GM18498 (cell line): ENCODE measurements at regions not wholly inside any gene's neighbourhood (a gene's known extent, or its start where the extent isn't known, plus 50 kb on each side); places are given as distances from the start of the nearest gene placed in this dataset.
"Not testable (repeated sequence)": the region's sequence is repeated elsewhere in the genome, so short reads cannot be mapped to it uniquely, and the experiment has no call there.

Experiments used
- ATAC-seq: cut with Tn5 transposase; IDR thresholded peaks from one replicate; pipeline ENCODE4 v1.9.1; 2021; ENCODE audit warnings: mild to moderate bottlenecking, moderate library complexity; ENCODE audit not compliant: unreplicated experiment

- not testable (repeated sequence) for ATAC-seq
These were observed 158.6 kb downstream of the ALDH8A1 start for GRCh38 chr6:134791243-134791843.

- ATAC-seq = no peak
These were observed 162.5 kb downstream of the ALDH8A1 start for GRCh38 chr6:134787261-134787877.

- ATAC-seq = no peak
These were observed 165.6 kb downstream of the ALDH8A1 start for GRCh38 chr6:134784336-134784735.

- ATAC-seq = no peak
These were observed 171.5 kb downstream of the ALDH8A1 start for GRCh38 chr6:134778431-134778830.

- no peak for ATAC-seq
These were observed 175.7 kb downstream of the ALDH8A1 start for GRCh38 chr6:134774201-134774638.

GRCh38 chr6:134772671-134773360 lies 177.1 kb downstream of the ALDH8A1 start:
- no peak for ATAC-seq

- no peak for ATAC-seq
These were observed 181.0 kb downstream of the ALDH8A1 start for GRCh38 chr6:134768931-134769330.

GRCh38 chr6:134766497-134766896 lies 183.4 kb downstream of the ALDH8A1 start:
- ATAC-seq = no peak

GRCh38 chr6:134764741-134765140 lies 185.2 kb downstream of the ALDH8A1 start:
- ATAC-seq = no peak

GRCh38 chr6:134763575-134763974 lies 186.3 kb downstream of the ALDH8A1 start:
- not testable (repeated sequence) for ATAC-seq

- ATAC-seq = no peak
These were observed 191.3 kb downstream of the ALDH8A1 start for GRCh38 chr6:134758621-134759020.

- no peak for ATAC-seq
These were observed 192.0 kb downstream of the ALDH8A1 start for GRCh38 chr6:134757911-134758361.

- no peak for ATAC-seq
These were observed 193.4 kb downstream of the ALDH8A1 start for GRCh38 chr6:134756374-134757025.

GRCh38 chr6:134754013-134754690 lies 195.7 kb downstream of the ALDH8A1 start:
- ATAC-seq = no peak

- no peak for ATAC-seq
These were observed 196.9 kb downstream of the ALDH8A1 start for GRCh38 chr6:134753001-134753400.

- no peak for ATAC-seq
These were observed 197.5 kb downstream of the ALDH8A1 start for GRCh38 chr6:134752445-134752844.

GRCh38 chr6:134750669-134751068 lies 199.2 kb downstream of the ALDH8A1 start:
- no peak for ATAC-seq

- no peak for ATAC-seq
These were observed 201.4 kb downstream of the ALDH8A1 start for GRCh38 chr6:134748484-134748883.

- not testable (repeated sequence) for ATAC-seq
These were observed 202.7 kb downstream of the ALDH8A1 start for GRCh38 chr6:134747197-134747596.

GRCh38 chr6:134746140-134746539 lies 203.8 kb downstream of the ALDH8A1 start:
- no peak for ATAC-seq

- not testable (repeated sequence) for ATAC-seq
These were observed 204.7 kb downstream of the ALDH8A1 start for GRCh38 chr6:134745192-134745591.
